ENCODE measurements at regions not wholly inside any gene's neighbourhood (a gene's known extent, or its start where the extent isn't known, plus 50 kb on each side); places are given as distances from the start of the nearest gene placed in this dataset.

DNA sequence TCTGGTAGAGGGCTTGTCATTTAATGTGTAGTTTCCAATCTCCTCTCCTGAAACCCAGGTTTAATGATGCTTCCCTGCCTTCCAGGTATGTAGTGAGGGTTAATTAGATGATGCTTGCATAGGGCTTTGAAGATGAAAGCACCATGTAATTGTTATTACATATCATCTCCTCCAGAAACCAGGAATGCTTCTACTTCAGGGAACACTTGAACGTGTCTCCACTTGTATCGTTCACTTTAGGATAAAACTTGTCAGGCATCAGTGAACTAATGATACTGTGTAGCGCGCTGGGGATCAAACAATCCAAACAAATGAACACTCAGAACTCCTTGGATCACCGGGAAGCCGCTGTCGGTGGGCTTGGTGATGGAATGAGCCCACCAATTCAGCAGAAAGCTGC is 260.9 kb upstream of the FZD8 start (continued):
- TF ChIP-seq, protein P1, sequence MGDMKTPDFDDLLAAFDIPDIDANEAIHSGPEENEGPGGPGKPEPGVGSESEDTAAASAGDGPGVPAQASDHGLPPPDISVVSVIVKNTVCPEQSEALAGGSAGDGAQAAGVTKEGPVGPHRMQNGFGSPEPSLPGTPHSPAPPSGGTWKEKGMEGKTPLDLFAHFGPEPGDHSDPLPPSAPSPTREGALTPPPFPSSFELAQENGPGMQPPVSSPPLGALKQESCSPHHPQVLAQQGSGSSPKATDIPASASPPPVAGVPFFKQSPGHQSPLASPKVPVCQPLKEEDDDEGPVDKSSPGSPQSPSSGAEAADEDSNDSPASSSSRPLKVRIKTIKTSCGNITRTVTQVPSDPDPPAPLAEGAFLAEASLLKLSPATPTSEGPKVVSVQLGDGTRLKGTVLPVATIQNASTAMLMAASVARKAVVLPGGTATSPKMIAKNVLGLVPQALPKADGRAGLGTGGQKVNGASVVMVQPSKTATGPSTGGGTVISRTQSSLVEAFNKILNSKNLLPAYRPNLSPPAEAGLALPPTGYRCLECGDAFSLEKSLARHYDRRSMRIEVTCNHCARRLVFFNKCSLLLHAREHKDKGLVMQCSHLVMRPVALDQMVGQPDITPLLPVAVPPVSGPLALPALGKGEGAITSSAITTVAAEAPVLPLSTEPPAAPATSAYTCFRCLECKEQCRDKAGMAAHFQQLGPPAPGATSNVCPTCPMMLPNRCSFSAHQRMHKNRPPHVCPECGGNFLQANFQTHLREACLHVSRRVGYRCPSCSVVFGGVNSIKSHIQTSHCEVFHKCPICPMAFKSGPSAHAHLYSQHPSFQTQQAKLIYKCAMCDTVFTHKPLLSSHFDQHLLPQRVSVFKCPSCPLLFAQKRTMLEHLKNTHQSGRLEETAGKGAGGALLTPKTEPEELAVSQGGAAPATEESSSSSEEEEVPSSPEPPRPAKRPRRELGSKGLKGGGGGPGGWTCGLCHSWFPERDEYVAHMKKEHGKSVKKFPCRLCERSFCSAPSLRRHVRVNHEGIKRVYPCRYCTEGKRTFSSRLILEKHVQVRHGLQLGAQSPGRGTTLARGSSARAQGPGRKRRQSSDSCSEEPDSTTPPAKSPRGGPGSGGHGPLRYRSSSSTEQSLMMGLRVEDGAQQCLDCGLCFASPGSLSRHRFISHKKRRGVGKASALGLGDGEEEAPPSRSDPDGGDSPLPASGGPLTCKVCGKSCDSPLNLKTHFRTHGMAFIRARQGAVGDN (IDR thresholded peaks at IDR 0.05) = no peak
- TF ChIP-seq, protein P2, sequence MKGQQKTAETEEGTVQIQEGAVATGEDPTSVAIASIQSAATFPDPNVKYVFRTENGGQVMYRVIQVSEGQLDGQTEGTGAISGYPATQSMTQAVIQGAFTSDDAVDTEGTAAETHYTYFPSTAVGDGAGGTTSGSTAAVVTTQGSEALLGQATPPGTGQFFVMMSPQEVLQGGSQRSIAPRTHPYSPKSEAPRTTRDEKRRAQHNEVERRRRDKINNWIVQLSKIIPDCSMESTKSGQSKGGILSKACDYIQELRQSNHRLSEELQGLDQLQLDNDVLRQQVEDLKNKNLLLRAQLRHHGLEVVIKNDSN (IDR thresholded peaks at IDR 0.05; ENCODE audit: borderline replicate concordance, extremely low read length, insufficient read depth, low read depth, low read length) = no peak
- TF ChIP-seq EED (IDR thresholded peaks at IDR 0.05; ENCODE audit: low read depth) = no peak
- no peak for TF ChIP-seq SRF (IDR thresholded peaks at IDR 0.05; ENCODE audit: low read depth in 2 of 2, low read length in 2 of 2)
- TF ChIP-seq, protein P3, sequence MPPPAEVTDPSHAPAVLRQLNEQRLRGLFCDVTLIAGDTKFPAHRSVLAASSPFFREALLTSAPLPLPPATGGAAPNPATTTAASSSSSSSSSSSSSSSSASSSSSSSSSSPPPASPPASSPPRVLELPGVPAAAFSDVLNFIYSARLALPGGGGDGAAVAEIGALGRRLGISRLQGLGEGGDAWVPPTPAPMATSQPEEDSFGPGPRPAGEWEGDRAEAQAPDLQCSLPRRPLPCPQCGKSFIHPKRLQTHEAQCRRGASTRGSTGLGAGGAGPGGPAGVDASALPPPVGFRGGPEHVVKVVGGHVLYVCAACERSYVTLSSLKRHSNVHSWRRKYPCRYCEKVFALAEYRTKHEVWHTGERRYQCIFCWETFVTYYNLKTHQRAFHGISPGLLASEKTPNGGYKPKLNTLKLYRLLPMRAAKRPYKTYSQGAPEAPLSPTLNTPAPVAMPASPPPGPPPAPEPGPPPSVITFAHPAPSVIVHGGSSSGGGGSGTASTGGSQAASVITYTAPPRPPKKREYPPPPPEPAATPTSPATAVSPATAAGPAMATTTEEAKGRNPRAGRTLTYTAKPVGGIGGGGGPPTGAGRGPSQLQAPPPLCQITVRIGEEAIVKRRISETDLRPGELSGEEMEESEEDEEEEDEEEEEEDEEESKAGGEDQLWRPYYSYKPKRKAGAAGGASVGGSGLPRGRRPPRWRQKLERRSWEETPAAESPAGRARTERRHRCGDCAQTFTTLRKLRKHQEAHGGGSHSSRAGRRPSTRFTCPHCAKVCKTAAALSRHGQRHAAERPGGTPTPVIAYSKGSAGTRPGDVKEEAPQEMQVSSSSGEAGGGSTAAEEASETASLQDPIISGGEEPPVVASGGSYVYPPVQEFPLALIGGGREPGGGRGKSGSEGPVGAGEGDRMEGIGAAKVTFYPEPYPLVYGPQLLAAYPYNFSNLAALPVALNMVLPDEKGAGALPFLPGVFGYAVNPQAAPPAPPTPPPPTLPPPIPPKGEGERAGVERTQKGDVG (CRISPR knock-in tag; IDR thresholded peaks at IDR 0.05) = no peak
- TF ChIP-seq, protein P4, sequence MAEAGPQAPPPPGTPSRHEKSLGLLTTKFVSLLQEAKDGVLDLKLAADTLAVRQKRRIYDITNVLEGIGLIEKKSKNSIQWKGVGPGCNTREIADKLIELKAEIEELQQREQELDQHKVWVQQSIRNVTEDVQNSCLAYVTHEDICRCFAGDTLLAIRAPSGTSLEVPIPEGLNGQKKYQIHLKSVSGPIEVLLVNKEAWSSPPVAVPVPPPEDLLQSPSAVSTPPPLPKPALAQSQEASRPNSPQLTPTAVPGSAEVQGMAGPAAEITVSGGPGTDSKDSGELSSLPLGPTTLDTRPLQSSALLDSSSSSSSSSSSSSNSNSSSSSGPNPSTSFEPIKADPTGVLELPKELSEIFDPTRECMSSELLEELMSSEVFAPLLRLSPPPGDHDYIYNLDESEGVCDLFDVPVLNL (IDR thresholded peaks at IDR 0.05; ENCODE audit: low read depth, low read length) = no peak
- TF ChIP-seq BACH1 (IDR thresholded peaks at IDR 0.05; ENCODE audit: borderline replicate concordance) = no peak
- no peak for TF ChIP-seq SPI1 (IDR thresholded peaks at IDR 0.05; ENCODE audit: borderline replicate concordance, insufficient read depth, low read depth, low read length)
